ENCODE measurements at regions not wholly inside any gene's neighbourhood (a gene's known extent, or its start where the extent isn't known, plus 50 kb on each side); places are given as distances from the start of the nearest gene placed in this dataset.

DNA sequence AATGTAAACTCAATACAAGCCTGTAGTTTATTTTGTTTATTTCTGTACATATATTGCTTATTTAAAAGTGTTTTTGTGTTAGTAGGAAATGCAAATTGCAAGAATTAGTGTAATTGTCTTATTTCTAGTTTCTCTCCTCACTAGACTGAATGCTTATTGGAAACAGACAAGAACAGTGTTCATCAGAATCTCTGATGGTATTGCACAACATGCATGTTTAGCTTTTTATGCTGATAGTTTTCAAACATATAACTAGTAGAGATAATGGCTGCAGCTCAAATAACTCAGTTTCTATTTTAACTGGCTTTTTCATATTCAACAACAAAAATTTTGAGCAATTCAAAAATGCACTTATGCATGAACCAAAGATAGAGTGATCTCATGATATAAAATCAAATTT, 68.8 kb upstream of the HTR4 start:
- no peak for TF ChIP-seq SUZ12 (IDR thresholded peaks at IDR 0.05; ENCODE audit: extremely low read depth, insufficient read depth, insufficient read length)
- TF ChIP-seq YY1 (IDR thresholded peaks at IDR 0.05; ENCODE audit: insufficient read depth, insufficient read length) = no peak
- no peak for TF ChIP-seq ZNF274 (IDR thresholded peaks at IDR 0.05; ENCODE audit: low read depth, low read length)

GRCh38 chr5:148725675-148726074, 71.3 kb upstream of the HTR4 start:
- no peaks in the 10 kb centered on the region for H3K9me3 ChIP-seq (ENCODE audit: insufficient read depth, low read length)
- DNase-seq (ENCODE audit: low read depth, low spot score) = no peak
- no peaks in the 10 kb centered on the region for H3K36me3 ChIP-seq (ENCODE audit: insufficient read depth, insufficient read length, low read length)
- H3K4me3 ChIP-seq (ENCODE audit: insufficient read length, low read depth) = no peak overlapping the region
- no peak for TF ChIP-seq YY1 (IDR thresholded peaks at IDR 0.05; ENCODE audit: insufficient read depth, insufficient read length)
- TF ChIP-seq SUZ12 (IDR thresholded peaks at IDR 0.05; ENCODE audit: extremely low read depth, insufficient read depth, insufficient read length) = no peak
- no peak for TF ChIP-seq ZNF274 (IDR thresholded peaks at IDR 0.05; ENCODE audit: low read depth, low read length)
- H3K27me3 ChIP-seq (ENCODE audit: insufficient read depth, insufficient read length) = no peaks in the 10 kb centered on the region
- no peaks in the 10 kb centered on the region for H3K4me1 ChIP-seq (ENCODE audit: insufficient read depth, insufficient read length)
- H3K9ac ChIP-seq (ENCODE audit: insufficient read length, low read depth) = no peak overlapping the region

More for the DNA sequence above, 68.8 kb upstream of the HTR4 start:
- no peaks in the 10 kb centered on the region for H3K4me1 ChIP-seq (ENCODE audit: insufficient read depth, insufficient read length)
- DNase-seq (ENCODE audit: low read depth, low spot score) = no peak
- H3K27me3 ChIP-seq (ENCODE audit: insufficient read depth, insufficient read length) = no peaks in the 10 kb centered on the region
- no peaks in the 10 kb centered on the region for H3K36me3 ChIP-seq (ENCODE audit: insufficient read depth, insufficient read length, low read length)
- no peak overlapping the region for H3K4me3 ChIP-seq (ENCODE audit: insufficient read length, low read depth)
- H3K9ac ChIP-seq (ENCODE audit: insufficient read length, low read depth) = no peak overlapping the region
- no peaks in the 10 kb centered on the region for H3K9me3 ChIP-seq (ENCODE audit: insufficient read depth, low read length)

DNA sequence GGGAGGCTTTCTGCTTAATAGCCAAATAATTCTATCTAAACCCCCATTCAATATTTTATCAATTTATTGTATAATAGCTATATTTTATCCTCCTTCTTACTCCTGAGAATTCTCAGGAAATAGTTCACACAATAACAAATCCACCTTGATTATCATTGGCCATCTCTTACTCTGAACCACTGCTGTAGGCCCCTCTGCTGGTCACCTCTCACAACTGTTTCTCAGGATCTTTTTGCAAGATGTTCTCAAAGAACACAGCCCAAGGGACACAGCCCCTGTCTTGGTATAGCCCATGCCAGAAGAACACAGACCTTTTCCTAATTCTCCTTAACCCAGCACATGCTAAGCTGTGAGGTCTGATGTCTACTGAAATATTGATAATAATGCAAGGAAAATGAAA, 74.9 kb upstream of the HTR4 start:
- Histone ChIP-seq H3K36me3 (ENCODE audit: insufficient read depth, insufficient read length, low read length) (no peaks in the 10 kb centered on the region), H3K27me3 (ENCODE audit: insufficient read depth, insufficient read length) (no peaks in the 10 kb centered on the region), H3K4me3 (ENCODE audit: insufficient read length, low read depth) (no peak overlapping the region), H3K9ac (ENCODE audit: insufficient read length, low read depth) (no peak overlapping the region), H3K9me3 (ENCODE audit: insufficient read depth, low read length) (no peaks in the 10 kb centered on the region), H3K4me1 (ENCODE audit: insufficient read depth, insufficient read length) (no peaks in the 10 kb centered on the region)
- no peak for DNase-seq (ENCODE audit: low read depth, low spot score)
- TF ChIP-seq YY1 (IDR thresholded peaks at IDR 0.05; ENCODE audit: insufficient read depth, insufficient read length) (no peak), SUZ12 (IDR thresholded peaks at IDR 0.05; ENCODE audit: extremely low read depth, insufficient read depth, insufficient read length) (no peak), ZNF274 (IDR thresholded peaks at IDR 0.05; ENCODE audit: low read depth, low read length) (no peak)

GRCh38 chr5:148730270-148730669, 75.9 kb upstream of the HTR4 start:
- H3K36me3 ChIP-seq (ENCODE audit: insufficient read depth, insufficient read length, low read length) = no peaks in the 10 kb centered on the region
- DNase-seq (ENCODE audit: low read depth, low spot score) = no peak
- no peaks in the 10 kb centered on the region for H3K9me3 ChIP-seq (ENCODE audit: insufficient read depth, low read length)
- H3K4me3 ChIP-seq (ENCODE audit: insufficient read length, low read depth) = no peak overlapping the region
- TF ChIP-seq SUZ12 (IDR thresholded peaks at IDR 0.05; ENCODE audit: extremely low read depth, insufficient read depth, insufficient read length) = no peak
- no peak for TF ChIP-seq YY1 (IDR thresholded peaks at IDR 0.05; ENCODE audit: insufficient read depth, insufficient read length)
- no peak for TF ChIP-seq ZNF274 (IDR thresholded peaks at IDR 0.05; ENCODE audit: low read depth, low read length)
- no peak overlapping the region for H3K9ac ChIP-seq (ENCODE audit: insufficient read length, low read depth)
- H3K27me3 ChIP-seq (ENCODE audit: insufficient read depth, insufficient read length) = no peaks in the 10 kb centered on the region
- H3K4me1 ChIP-seq (ENCODE audit: insufficient read depth, insufficient read length) = no peaks in the 10 kb centered on the region

DNA sequence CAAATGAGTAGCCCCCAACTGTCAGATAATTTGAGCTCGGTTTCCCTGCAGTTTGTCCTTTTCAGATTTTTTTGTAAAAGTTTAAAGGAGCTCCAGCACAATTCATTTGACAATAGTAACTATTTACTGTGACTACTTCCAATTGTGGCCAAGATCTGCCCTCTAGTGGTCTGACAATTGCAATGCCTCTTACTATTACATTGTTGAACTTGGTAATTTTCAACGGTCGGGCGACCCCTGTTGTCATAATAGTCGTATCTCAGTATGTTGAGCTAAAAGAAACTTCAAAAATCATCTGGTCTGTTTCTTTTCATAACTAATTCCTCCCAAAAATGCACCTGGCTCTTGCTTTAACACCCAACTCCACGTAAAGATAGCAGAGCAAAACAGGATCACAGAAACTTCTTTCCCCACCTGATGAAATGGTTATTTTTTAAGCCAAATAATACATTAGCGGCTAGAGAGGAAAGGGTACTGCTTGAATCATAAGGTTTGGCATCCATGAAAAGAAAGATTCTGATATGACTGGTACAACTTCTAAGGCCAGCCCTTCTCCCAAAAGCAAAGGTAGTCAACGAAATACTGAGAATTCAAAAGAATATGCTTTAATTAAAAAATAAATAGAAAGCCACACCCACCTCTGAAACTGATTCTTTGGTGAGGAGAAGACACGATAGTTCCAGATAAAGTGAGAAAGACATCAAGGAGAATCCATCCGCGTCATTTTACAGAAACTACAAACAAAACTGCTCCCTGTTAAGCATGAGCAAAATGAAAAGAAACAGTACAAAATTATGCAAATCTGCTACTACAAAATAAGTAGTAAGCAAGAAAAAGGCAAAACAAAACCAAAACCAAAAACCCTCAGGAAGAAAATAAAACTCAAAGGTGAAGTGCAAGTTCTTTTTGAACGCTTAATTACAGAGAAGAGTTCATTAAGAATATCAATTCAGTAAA, 76.9 kb upstream of the HTR4 start:
- TF ChIP-seq SUZ12 (IDR thresholded peaks at IDR 0.05; ENCODE audit: extremely low read depth, insufficient read depth, insufficient read length) (no peak), YY1 (IDR thresholded peaks at IDR 0.05; ENCODE audit: insufficient read depth, insufficient read length) (no peak), ZNF274 (IDR thresholded peaks at IDR 0.05; ENCODE audit: low read depth, low read length) (no peak)
- Histone ChIP-seq H3K4me3 (ENCODE audit: insufficient read length, low read depth) (no peak overlapping the region), H3K27me3 (ENCODE audit: insufficient read depth, insufficient read length) (no peaks in the 10 kb centered on the region), H3K4me1 (ENCODE audit: insufficient read depth, insufficient read length) (no peaks in the 10 kb centered on the region), H3K36me3 (ENCODE audit: insufficient read depth, insufficient read length, low read length) (no peaks in the 10 kb centered on the region), H3K9ac (ENCODE audit: insufficient read length, low read depth) (no peak overlapping the region), H3K9me3 (ENCODE audit: insufficient read depth, low read length) (no peaks in the 10 kb centered on the region)
- peak; percentile 65 for DNase-seq (ENCODE audit: low read depth, low spot score)

- TF ChIP-seq ZNF274 (IDR thresholded peaks at IDR 0.05; ENCODE audit: low read depth, low read length) = no peak
- TF ChIP-seq YY1 (IDR thresholded peaks at IDR 0.05; ENCODE audit: insufficient read depth, insufficient read length) = no peak
- no peak for TF ChIP-seq SUZ12 (IDR thresholded peaks at IDR 0.05; ENCODE audit: extremely low read depth, insufficient read depth, insufficient read length)
- H3K27me3 ChIP-seq (ENCODE audit: insufficient read depth, insufficient read length) = no peaks in the 10 kb centered on the region
- H3K4me3 ChIP-seq (ENCODE audit: insufficient read length, low read depth) = no peak overlapping the region
- H3K9me3 ChIP-seq (ENCODE audit: insufficient read depth, low read length) = no peaks in the 10 kb centered on the region
- H3K9ac ChIP-seq (ENCODE audit: insufficient read length, low read depth) = no peak overlapping the region
- H3K36me3 ChIP-seq (ENCODE audit: insufficient read depth, insufficient read length, low read length) = no peaks in the 10 kb centered on the region
- no peak for DNase-seq (ENCODE audit: low read depth, low spot score)
- no peaks in the 10 kb centered on the region for H3K4me1 ChIP-seq (ENCODE audit: insufficient read depth, insufficient read length)
These were observed 78.4 kb upstream of the HTR4 start for GRCh38 chr5:148732692-148733091.

DNA sequence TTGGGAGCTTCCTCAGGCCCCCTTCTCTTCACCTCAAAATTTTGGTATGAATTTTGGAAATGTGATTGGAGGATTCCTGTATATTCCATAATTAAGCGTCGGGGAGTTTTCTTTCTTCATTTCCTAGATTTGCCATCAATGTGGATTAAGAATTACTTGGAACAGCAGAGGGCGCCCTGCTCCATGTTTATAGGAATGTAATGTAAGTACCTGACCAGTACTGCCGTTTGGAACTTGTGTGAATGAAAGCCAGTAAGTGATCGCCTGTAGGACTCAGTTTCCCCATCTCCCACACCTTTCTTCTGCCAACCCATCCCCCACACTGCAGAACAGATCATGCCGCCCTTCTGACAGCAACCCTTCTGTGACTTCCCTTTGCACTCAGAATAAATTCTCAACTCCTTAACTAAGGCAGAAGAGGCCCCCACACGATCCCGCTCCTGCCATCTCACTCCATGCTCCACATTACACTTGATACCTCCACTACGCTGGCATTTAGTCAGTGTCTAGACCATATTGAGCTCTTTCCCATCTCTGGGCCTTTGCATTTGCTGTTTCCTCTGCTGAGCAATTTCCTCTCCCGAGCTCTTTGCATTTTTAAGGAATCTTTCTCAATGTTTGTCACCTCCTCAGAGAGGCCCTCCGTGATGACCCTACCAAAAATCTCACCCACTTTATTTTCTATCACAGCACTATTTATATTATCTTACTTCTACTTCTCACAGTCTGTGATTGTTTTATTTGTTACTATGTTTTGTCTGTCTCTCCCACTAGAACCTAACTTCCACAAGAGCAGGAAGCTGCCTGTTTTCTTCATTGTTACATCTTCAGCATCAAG, 79.5 kb upstream of the HTR4 start:
- DNase-seq (ENCODE audit: low read depth, low spot score) = peak; percentile 64
- Histone ChIP-seq H3K4me1 (ENCODE audit: insufficient read depth, insufficient read length) (no peaks in the 10 kb centered on the region), H3K4me3 (ENCODE audit: insufficient read length, low read depth) (no peak overlapping the region), H3K27me3 (ENCODE audit: insufficient read depth, insufficient read length) (no peaks in the 10 kb centered on the region), H3K9me3 (ENCODE audit: insufficient read depth, low read length) (no peaks in the 10 kb centered on the region), H3K36me3 (ENCODE audit: insufficient read depth, insufficient read length, low read length) (no peaks in the 10 kb centered on the region), H3K9ac (ENCODE audit: insufficient read length, low read depth) (no peak overlapping the region)
- TF ChIP-seq ZNF274 (IDR thresholded peaks at IDR 0.05; ENCODE audit: low read depth, low read length) = no peak
- no peak for TF ChIP-seq YY1 (IDR thresholded peaks at IDR 0.05; ENCODE audit: insufficient read depth, insufficient read length)
- TF ChIP-seq SUZ12 (IDR thresholded peaks at IDR 0.05; ENCODE audit: extremely low read depth, insufficient read depth, insufficient read length) = no peak

Measured in NT2/D1 (cell line).